ENCODE measurements at regions not wholly inside any gene's neighbourhood (a gene's known extent, or its start where the extent isn't known, plus 50 kb on each side); places are given as distances from the start of the nearest gene placed in this dataset.

DNA sequence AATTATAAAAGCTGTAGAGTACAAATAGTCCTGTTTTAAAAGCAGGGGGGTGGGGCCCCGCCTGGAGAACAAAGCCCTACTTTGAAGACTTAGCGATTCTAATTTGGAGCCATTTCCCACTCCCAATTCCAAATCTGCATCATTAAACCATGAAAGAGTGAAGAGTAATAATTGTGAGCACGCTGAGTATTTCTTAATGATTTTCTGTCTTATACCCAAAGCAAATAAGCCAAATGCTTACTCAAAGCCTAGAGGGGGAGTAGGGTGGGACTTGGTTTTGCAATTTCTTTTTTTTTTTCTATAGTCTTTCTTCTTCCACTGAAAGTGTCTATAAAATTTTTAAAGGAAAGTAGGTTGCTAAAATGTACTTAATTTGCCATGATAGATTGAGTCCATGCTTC lies 470.1 kb downstream of the TOX3 start:
- Mint-ChIP-seq H3K4me3 (ENCODE audit: low read depth) (no peak overlapping the region), H3K27me3 (no peaks in the 10 kb centered on the region), H3K36me3 (ENCODE audit: insufficient read depth) (no peaks in the 10 kb centered on the region), H3K4me1 (ENCODE audit: low read depth) (peaks cover 11% of the 10 kb centered on the region), H3K27ac (no peak overlapping the region), H3K9me3 (ENCODE audit: low read depth) (no peaks in the 10 kb centered on the region)
- no peak for TF ChIP-seq CTCF (IDR thresholded peaks at IDR 0.05; ENCODE audit: unreplicated experiment)
- DNase-seq (ENCODE audit: low spot score, unreplicated experiment): no peak

GRCh38 chr16:52076332-52076731 lies 470.6 kb downstream of the TOX3 start:
- Mint-ChIP-seq H3K27ac (no peak overlapping the region), H3K9me3 (ENCODE audit: low read depth) (no peaks in the 10 kb centered on the region), H3K4me3 (ENCODE audit: low read depth) (no peak overlapping the region), H3K27me3 (no peaks in the 10 kb centered on the region), H3K36me3 (ENCODE audit: insufficient read depth) (no peaks in the 10 kb centered on the region), H3K4me1 (ENCODE audit: low read depth) (peaks cover 11% of the 10 kb centered on the region)
- no peak for TF ChIP-seq CTCF (IDR thresholded peaks at IDR 0.05; ENCODE audit: unreplicated experiment)
- DNase-seq (ENCODE audit: low spot score, unreplicated experiment): no peak

- no peaks in the 10 kb centered on the region for H3K27me3 Mint-ChIP-seq
- H3K4me3 Mint-ChIP-seq (ENCODE audit: low read depth): no peak overlapping the region
- H3K36me3 Mint-ChIP-seq (ENCODE audit: insufficient read depth): no peaks in the 10 kb centered on the region
- no peaks in the 10 kb centered on the region for H3K9me3 Mint-ChIP-seq (ENCODE audit: low read depth)
- peaks cover 8% of the 10 kb centered on the region for H3K4me1 Mint-ChIP-seq (ENCODE audit: low read depth)
- DNase-seq (ENCODE audit: low spot score, unreplicated experiment): no peak
- no peak overlapping the region for H3K27ac Mint-ChIP-seq
- TF ChIP-seq CTCF (IDR thresholded peaks at IDR 0.05; ENCODE audit: unreplicated experiment): no peak
These were observed 472.8 kb downstream of the TOX3 start for GRCh38 chr16:52074133-52074532.

DNA sequence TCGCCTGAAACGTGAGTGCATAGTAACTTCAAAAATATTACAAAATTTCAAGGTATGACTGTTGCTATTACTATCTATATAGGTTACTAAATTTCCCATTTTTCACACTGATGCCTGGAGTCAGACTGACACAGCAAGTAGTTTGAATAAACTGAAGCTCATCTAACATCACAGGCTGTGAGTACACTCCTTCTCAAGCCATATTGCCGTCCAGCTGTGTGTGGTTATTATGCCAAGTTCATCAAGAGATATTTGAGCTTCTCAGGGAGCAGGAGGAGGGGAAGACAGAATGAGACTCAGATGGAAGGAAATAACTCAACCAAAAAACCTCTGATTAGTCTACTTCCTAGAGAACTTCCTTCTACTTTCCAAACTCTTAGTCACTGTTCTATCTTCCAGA lies 473.9 kb downstream of the TOX3 start:
- Mint-ChIP-seq H3K27ac (no peak overlapping the region), H3K27me3 (no peaks in the 10 kb centered on the region)
- no peak for TF ChIP-seq CTCF (IDR thresholded peaks at IDR 0.05; ENCODE audit: unreplicated experiment)

DNA sequence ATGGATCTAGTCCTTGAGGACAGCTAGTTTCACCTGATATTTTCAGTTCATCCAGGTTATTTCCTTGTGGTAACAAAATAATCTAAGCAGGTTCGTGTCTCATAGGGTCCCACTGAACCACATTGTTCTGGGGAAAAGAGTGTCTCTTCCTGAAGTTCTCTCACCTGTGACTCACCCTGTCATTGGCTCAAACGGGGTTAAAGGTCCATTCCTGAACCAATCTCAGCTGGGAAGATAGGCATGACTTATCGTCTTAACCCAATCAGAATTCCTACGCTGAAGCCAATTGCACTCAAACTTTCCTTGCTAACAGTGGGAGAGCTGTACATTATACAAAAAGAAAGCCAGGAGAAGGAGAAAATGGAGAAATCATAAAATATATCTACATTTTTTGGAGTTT lies 475.8 kb downstream of the TOX3 start:
- Mint-ChIP-seq H3K9me3 (ENCODE audit: low read depth) (no peaks in the 10 kb centered on the region), H3K4me1 (ENCODE audit: low read depth) (peaks cover 12% of the 10 kb centered on the region), H3K27ac (no peak overlapping the region), H3K36me3 (ENCODE audit: insufficient read depth) (no peaks in the 10 kb centered on the region), H3K4me3 (ENCODE audit: low read depth) (no peak overlapping the region), H3K27me3 (no peaks in the 10 kb centered on the region)
- TF ChIP-seq CTCF (IDR thresholded peaks at IDR 0.05; ENCODE audit: unreplicated experiment): no peak
- no peak for DNase-seq (ENCODE audit: low spot score, unreplicated experiment)

More for the DNA sequence above, 473.9 kb downstream of the TOX3 start:
- no peak for DNase-seq (ENCODE audit: low spot score, unreplicated experiment)
- H3K4me1 Mint-ChIP-seq (ENCODE audit: low read depth): peaks cover 14% of the 10 kb centered on the region
- no peak overlapping the region for H3K4me3 Mint-ChIP-seq (ENCODE audit: low read depth)
- no peaks in the 10 kb centered on the region for H3K9me3 Mint-ChIP-seq (ENCODE audit: low read depth)
- no peaks in the 10 kb centered on the region for H3K36me3 Mint-ChIP-seq (ENCODE audit: insufficient read depth)
